GM20431 (cell line): ENCODE measurements at regions not wholly inside any gene's neighbourhood (a gene's known extent, or its start where the extent isn't known, plus 50 kb on each side); places are given as distances from the start of the nearest gene placed in this dataset.

Experiments
- in situ Hi-C: fragments of 300-500 bp; cut with MseI, MboI; formaldehyde crosslinking; loops from one replicate; pipeline ENCODE4 v1.15.0; 2020; ENCODE audit warnings: low sequenced_read_pairs; ENCODE audit not compliant: unreplicated experiment

DNA sequence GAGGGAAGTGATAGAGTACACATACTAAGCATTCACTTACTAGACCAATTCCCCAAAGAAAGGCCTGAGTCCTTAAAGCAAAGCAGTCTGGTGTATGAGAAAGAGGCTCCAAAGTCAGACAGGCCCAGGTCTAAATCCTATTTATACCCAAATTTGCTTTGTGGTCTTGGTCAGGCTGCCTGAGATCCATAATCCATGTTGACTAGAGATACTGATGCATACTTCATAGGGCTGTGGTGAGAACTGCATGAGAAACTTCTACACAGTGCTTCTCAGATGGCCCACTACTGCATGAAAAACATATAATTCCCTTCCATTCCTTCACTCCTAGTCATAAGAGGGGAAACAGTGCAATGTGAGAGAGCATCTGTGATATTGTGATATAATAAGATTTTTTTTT, 81.6 kb upstream of the SP4 start:
- in situ Hi-C loops = no loop called here

DNA sequence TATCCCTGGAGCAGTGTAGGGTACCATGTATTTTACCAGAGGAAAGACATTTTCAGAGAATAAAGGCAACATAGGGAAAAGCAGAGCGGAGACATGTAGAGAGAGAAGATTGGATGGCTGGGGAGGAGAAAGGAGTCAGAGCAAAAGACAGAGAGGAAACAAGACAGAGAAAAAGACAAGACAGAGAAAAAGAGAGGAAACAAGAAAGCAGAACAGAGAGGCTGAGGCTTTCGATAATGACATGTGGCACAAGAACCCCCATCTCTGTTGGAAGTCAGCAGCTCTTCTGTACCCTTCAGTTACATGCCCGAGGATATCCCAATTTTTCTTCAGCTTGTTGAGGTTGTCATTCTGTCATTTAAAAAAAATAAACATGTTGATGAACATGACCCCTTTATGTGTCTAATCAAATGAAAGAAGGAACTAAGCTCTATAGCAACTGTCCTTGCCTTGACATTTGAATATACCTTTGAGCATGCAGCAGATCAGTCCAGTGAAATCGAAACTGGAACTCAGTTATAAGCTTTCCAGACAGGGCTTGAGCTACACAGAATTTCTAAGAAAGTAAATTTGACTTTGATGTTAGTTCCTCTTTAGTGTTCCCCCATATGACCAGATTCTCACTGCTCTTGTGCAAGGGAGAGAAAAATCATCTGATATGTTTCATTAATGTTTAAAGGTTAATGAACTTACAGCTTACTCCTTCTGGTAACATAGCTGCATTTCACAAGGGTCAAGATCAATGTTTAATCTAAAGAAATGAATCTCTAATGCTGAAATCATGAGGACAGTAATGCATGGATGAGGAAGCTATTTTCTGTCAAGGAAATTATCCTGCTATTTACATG, 75.1 kb upstream of the SP4 start:
- in situ Hi-C loops = no loop called here

DNA sequence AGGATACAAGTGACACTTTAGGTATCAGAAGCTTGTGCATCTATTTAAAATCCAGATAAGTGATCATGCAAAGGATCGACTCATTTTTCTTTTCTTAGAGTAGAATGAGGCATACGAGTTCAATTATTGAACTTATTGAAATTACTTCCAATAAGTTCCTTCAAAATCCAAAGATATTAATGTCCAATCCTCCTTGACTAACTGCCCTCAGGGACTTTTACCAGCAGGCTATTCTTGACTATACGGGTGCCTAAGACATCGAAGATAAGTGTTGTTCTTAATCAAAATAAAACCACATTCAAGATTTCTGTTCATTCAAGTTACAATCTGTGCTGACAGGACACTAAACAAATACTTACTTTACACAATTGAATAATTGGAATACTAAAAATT, 74.5 kb upstream of the SP4 start:
- in situ Hi-C loops = no loop called here

DNA sequence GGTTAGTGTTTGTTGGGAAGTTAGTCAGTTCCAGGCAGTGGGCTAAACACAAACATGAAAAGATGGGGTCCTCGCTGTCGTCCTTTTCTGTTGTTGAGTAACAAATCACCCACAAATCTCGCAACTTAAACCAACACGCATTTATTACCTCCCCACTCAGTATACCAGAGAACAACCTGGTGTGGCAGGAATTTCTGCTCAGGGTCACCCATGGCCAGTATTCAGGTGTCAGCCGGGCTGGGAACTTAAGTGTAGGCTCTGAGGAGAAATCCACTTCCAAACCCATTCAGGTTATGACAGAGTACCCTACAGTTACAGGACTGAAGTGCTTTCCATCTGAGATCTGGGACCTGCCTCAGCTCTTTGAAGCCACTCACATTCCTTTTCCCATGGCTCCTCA, 73.6 kb upstream of the SP4 start:
- in situ Hi-C loops = no loop called here

DNA sequence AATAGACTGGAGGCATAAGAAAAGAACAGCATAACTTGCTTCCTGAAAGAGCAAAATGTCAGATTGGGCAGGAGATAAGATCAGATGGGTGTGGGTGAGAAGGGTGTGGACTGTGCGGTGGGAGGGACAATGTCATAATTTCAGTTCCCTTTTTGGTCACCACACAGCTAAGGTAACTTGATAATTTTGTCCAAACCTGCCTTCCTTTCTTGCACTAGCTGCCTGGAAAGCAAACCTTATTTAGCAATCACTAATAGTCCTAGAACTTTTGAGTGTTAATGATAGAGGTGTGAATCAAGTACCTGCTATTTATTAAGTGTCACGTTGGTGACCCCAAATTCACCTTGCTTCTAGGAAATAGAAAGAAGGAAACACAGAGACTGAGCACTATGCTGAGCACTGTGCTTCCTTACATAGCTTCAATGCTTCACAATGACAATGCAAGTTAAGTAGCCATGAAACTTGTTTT, 72.4 kb upstream of the SP4 start:
- in situ Hi-C loops = no loop called here

DNA sequence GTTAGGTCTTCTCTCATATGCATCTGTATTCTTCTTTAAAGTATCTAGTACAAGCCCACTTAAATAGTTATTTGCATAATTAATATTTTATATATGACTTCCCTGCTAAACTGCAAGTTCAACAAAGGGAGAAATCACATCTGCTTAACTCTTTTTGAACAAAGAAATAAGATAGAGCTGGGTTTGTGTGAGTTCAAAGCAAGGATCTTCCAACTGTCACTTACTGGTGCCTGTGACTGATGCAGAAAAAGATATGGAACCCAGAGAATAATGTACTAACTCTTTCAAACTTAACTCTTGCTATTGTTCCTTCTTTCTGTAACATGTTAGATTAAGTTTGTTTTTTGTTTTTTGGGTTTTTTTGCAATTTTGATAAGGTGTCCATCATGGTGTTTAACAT, 71.3 kb upstream of the SP4 start:
- in situ Hi-C loops = no loop called here

DNA sequence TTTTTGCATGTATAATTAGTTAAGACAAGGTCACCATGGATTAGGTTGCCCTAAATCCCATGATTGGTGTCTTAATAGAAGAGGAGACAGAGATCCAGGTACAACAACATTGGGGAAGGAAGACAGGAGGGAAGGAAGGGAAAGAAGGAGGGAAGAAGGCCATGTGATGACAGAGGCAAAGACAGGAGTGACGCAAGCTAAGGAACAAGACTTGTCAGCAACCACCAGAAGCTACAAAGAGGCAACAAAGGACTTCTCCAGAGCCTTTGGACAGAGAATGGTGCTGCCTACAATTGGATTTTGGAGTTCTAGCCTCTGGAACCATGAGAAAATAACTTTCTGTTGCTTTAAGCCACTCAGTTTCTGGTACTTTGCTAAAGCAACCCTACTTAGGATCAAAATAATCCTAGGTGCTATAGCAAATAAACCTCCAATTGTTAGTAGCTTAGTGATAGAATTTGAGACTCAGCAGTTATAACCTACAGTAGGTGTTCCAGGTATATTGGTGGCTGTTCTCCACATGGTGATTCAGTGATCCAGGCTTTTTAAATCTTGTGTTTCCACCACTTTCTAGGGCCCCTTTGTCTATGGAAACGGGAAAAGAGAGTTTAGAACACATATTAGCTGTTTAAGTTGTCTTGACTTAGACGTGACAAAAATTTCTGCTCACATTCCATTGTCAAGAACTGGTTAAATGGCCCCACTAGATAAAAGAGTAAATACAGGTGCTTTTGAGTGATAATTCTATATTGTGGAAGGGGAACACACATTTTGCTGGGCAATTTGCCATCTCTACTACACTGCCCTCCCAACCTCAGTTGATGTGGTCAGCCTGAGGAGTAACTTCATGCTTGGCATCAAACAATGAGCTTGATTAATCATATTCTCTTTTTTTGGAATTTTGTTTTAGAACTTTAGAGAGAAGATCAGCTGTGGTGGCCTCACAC, 70.5 kb upstream of the SP4 start:
- in situ Hi-C loops = no loop called here

DNA sequence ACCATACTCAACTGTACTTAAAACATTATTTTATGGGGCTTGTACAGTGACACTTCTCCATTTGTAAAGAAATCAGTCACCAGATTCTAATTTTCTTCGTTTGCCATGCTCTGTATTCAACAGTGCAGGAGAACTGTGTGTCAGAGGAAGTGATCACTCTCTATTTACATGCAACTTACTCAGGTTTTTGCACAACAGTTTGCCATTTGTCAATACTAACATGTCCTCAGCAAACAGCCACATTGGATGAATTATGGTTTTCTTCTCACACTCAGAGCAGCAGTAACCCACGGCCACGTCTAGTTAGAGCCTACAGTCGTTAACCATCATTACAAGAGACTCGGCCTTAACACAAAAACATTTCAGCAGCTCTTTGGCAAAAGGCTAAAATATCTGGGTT, 69.2 kb upstream of the SP4 start:
- in situ Hi-C loops = no loop called here

DNA sequence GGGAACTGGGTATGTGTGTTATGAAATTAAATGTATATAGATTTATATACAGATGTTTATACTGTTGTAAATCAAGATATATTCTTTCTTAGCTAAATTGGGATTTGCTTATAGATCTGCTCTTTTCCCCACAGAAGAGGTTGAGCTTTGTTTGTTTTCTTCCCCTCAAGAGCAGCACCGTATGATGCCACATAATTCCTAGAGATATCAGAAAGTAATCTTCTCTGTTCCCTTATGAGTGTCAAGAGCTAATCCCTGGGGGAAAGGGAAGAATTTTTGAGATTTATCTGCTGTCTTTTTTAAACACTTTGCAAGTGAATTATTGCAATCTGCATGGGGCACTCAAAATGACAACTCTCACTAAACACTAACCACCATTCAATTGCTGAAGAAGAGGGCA, 68.7 kb upstream of the SP4 start:
- in situ Hi-C loops = no loop called here

DNA sequence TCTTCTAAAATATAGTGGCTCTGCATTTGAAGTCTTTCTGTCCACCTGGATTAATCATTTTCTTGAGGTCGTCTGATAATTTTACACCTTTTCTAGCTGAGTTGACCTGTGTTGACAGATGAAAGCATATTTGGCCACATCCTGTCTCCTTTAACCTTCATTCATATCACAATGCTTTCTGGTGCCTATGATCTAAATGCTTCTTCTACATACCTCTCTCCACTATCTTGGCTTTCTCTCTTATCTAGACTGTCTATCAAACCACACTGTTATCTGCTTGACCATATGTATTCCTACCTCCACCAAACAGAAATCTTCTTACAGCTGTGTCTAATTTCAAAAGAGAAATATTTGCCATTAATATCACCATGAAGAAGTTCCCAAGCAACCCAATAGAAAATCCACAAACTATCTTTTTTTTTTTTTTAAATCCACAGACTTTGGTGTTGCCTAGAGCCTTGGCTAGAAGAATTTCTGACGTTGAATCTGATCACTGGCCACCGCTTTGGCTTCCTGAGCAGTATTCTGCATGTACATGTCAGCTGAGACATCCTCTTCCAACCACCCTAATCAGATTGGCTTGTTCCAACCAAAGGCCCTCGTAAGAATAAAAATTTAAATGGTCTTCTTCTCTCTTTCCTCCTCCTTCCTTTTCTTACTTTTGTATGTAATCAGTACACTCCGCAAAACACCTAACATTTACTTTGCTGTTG, 66.3 kb upstream of the SP4 start:
- in situ Hi-C loops = no loop called here

DNA sequence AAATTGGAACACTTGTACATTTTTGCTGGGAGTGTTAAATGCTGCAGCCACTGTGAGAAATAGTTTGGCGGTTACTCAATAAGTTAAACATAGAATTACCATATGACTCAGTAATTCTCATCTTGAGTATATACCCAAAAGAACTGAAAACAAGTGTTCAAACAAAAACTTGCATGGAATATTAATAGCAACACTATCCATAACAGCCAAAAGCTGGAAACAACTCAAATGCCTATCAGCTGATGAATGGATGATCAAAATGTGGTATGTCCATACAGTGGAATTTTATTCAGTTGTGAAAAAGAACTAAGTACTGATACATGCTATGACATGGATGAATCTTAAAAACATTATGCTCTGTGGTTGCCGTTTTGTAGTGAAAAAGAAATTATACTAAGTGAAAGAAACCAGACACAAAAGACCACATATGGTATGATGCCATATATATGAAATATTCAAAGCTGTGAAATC, 63.0 kb upstream of the SP4 start:
- in situ Hi-C loops = no loop called here

DNA sequence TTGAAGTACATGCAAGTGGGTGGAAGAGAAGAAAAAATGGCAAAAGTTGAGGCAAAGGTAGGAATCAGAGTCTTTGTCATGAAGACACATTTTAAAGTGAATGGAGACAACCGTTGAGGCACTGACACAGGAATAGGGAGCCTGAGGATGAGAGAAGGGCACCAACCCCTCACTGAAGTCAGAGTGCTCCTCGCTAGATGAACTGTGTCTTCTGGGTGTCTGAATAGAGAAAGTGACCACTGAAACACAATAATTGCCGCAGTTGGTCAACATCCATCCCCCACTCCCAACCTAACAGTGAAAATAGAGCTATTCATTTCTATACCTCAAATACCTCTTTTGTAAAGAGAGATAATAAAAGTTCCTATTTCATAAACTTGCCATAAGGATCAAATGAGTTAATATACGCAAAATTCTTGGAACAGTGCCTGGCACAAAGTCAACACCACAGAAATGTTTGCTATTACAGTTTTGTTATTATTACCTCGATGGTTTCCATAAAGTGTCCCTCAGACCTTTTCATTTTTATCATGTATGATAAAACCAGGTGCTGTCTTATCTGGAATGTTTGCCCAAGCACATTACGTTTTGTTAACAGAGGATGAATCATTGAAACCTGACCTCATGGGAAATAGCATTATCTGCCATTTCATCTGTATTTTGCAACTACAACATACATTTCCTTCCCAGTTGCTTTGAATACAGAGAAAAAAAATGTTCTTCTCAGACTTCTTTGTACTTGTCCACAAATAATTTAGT, 61.8 kb upstream of the SP4 start:
- in situ Hi-C loops = no loop called here

DNA sequence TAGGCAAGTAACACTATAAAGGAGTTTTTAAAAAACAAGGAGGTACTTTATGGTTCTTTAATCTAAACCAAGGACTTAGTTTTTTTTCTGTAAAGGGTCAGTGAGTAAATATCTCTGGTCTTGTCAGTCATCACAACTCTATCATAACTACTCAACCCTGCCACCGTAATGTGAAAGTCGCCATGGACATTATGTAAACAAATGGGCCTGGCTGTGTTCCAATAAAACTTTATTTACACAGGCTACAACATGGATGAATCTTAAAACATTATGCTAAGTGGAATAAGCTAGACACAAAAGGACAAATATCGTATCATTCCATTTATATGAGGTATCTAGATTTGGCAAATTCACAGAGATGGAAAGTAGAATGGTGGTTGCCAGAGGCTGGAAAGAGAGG, 60.8 kb upstream of the SP4 start:
- in situ Hi-C loops = no loop called here

DNA sequence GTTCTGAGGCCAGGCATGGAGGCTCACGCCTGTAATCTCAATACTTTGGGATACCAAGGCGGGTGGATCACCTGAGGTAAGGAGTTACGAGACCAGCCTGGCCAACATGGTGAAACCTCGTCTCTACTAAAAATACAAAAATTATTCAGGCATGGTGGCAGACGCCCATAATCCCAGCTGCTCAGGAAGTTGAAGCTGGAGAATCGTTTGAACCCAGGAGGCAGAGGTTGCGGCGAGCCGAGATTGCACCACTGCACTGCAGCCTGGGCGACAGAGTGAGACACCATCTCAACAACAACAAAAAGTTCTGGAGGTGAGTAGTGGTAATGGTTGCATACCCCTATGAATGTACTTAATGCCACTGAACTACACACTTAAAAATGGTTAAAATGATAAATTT, 60.3 kb upstream of the SP4 start:
- in situ Hi-C loops = no loop called here

DNA sequence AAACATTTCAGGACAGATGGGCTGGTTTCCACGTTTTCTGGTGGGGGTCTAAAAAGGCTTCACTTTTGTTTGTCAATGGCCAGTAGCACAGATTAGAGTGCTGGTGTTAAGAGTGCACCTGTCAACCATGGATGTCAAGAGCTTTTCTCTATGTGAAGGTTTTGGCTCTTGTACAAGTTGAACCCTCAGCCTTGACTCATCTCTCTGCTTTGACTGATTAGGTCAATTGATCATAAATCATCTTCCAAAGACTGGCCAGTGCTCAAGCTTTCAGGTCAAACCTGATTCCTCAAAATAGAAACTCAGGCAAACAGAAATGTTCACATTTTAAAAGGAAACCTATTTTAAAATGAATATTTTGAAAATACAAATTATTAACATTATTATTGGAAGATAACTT, 59.6 kb upstream of the SP4 start:
- in situ Hi-C loops = no loop called here

DNA sequence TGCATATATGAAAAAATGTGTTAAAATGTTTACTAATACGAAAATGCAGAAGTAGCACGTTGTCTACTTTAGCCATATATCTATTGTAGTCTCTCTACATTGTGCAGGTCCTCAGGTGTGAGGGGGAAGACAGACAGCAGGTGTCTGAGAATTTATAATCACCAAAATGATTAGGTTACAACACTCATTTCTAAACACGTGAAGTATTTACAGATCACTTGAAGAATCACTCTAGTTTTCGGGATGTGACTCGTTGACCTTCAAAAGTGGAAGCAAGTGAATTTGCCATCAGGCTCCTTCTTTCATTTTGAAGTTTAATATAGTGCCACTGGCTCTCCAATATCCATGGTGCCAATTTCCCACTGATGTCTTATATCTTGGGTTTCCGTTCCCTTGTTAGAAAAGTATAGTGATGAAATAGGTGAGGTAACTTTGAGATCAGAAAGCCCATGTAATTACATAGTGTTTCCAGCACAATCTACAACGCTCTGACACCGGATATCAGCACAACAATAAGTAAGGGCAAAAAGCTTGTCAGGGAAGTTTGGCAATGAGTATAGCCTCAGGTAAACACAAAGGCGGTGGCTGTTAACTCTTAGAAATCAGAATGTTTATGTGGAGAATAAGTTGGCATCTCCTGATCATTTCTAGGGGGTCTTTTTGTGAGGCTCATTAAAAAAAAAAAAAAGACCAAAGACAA, 57.5 kb upstream of the SP4 start:
- in situ Hi-C loops = no loop called here

DNA sequence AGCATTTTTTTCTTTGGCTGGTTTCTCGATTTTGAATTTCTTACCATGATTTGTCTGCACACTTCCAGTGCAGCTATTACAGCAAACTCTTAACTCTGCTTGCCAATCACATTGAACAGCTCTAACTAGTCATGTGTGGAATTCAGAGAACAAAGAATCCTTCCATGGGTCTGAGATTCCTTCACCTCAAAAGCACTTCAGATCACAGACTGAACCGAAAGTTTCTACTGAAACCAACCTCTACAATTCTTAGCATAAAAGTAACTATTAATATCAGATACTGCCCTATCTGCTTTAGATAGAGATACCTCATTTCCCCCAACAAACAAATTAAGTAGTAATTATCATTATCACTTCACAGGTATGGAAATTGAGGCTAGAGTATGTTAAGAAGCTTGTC, 56.5 kb upstream of the SP4 start:
- in situ Hi-C loops = no loop called here

DNA sequence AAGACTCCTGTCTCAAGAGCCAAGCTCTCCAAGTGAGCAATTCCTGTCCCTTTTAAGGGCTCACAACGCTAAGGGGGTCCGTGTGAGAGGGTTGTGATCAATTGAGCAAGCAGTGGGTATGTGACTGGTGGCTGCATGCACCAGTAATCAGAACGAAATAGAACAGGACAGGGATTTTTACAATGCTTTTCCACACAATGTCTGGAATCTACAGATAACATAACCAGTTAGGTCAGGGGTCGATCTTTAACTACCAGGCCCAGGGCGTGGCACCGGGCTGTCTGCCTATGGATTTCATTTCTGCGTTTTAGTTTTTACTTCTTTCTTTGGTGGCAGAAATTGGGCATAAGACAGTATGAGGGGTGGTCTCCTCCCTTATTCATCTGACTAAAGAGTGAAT, 54.9 kb upstream of the SP4 start:
- in situ Hi-C loops = no loop called here

DNA sequence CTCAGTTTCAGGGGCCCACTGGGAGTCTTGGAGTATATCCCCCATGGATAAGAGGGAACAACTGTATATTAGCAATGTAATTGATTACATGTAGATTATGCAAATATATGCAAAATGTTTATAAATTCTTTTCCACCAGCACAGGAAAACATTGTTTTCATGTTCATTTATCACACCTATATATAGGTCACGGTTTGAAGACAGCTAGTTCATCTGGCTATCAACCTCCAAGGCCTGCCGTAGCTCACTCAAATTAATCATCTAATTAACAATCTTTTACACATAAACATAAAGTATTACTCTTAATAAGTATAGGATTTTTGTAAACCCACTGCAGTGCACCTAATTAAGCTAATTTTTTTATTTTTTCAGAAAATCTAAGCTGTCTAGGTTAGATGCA, 53.7 kb upstream of the SP4 start:
- in situ Hi-C loops = no loop called here
